H9 (cell line): ENCODE measurements at regions not wholly inside any gene's neighbourhood (a gene's known extent, or its start where the extent isn't known, plus 50 kb on each side); places are given as distances from the start of the nearest gene placed in this dataset.

ENCODE experiments used
- DNase-seq: peaks from one replicate; pipeline ENCODE4 v3.0.0-alpha.2; 2017
- H2AFZ ChIP-seq: one replicate; pipeline ENCODE4 v1.6.1; 2013; ENCODE audit warnings: mild to moderate bottlenecking, low read length, control low read depth, moderate library complexity
- H2AK5ac ChIP-seq: 2 replicates; pipeline ENCODE4 v1.6.1; 2013; ENCODE audit warnings: low read length, control low read depth, mixed read lengths; ENCODE audit not compliant: insufficient read length
- H2BK120ac ChIP-seq: one replicate; pipeline ENCODE4 v1.6.1; 2013; ENCODE audit warnings: low read depth, mild to moderate bottlenecking, low read length, control low read depth, inconsistent platforms; ENCODE audit not compliant: poor library complexity, severe bottlenecking
- H2BK12ac ChIP-seq: 2 replicates; pipeline ENCODE4 v1.6.1; 2013; ENCODE audit warnings: low read length, control low read depth, mixed read lengths, low read depth; ENCODE audit not compliant: insufficient read length
- H2BK15ac ChIP-seq: 2 replicates; pipeline ENCODE4 v1.6.1; 2013; ENCODE audit warnings: low read depth, low read length, control low read depth
- H2BK20ac ChIP-seq: one replicate; pipeline ENCODE4 v1.6.1; 2013; ENCODE audit warnings: low read depth, mild to moderate bottlenecking, low read length, control low read depth, inconsistent platforms; ENCODE audit not compliant: poor library complexity, severe bottlenecking
- H2BK5ac ChIP-seq: 2 replicates; pipeline ENCODE4 v1.6.1; 2013; ENCODE audit warnings: low read length, control low read depth, mixed read lengths; ENCODE audit not compliant: insufficient read length
- H3K14ac ChIP-seq: 2 replicates; pipeline ENCODE4 v1.6.1; 2013; ENCODE audit warnings: low read length, control low read depth; ENCODE audit not compliant: insufficient read depth
- H3K18ac ChIP-seq: 2 replicates; pipeline ENCODE4 v1.6.1; 2013; ENCODE audit warnings: low read depth, mild to moderate bottlenecking, mixed read lengths, low read length, control low read depth; ENCODE audit not compliant: insufficient read length
- H3K23ac ChIP-seq: 2 replicates; pipeline ENCODE4 v1.6.1; 2013; ENCODE audit warnings: low read length, control low read depth, mixed read lengths, low read depth; ENCODE audit not compliant: insufficient read length
- H3K23me2 ChIP-seq: 2 replicates; pipeline ENCODE4 v1.6.1; 2013; ENCODE audit warnings: low read depth, mild to moderate bottlenecking, mixed read lengths, low read length, control low read depth; ENCODE audit not compliant: insufficient read length, poor library complexity, severe bottlenecking
- H3K27ac ChIP-seq: 2 replicates; pipeline ENCODE4 v1.5.1; 2013; ENCODE audit warnings: low read length, control low read depth, mixed read lengths, low read depth; ENCODE audit not compliant: insufficient read length
- H3K27me3 ChIP-seq: 2 replicates; pipeline ENCODE4 v1.6.1; 2013; ENCODE audit warnings: low read length, control low read depth, inconsistent platforms; ENCODE audit not compliant: insufficient read depth
- H3K4ac ChIP-seq: 2 replicates; pipeline ENCODE4 v1.6.1; 2013; ENCODE audit warnings: low read depth, mild to moderate bottlenecking, control low read depth, inconsistent platforms, low read length, moderate library complexity
- H3K4me1 ChIP-seq: 2 replicates; pipeline ENCODE4 v1.6.1; 2013; ENCODE audit warnings: low read length, control low read depth, inconsistent platforms; ENCODE audit not compliant: insufficient read depth
- H3K4me2 ChIP-seq: 2 replicates; pipeline ENCODE4 v1.6.1; 2013; ENCODE audit warnings: low read length, control low read depth, mixed read lengths; ENCODE audit not compliant: insufficient read length, insufficient read depth
- H3K56ac ChIP-seq: 2 replicates; pipeline ENCODE4 v1.6.1; 2013; ENCODE audit warnings: low read depth, mild to moderate bottlenecking, mixed read lengths, low read length, control low read depth; ENCODE audit not compliant: insufficient read length
- H3K79me1 ChIP-seq: 2 replicates; pipeline ENCODE4 v1.6.1; 2013; ENCODE audit warnings: low read depth, mild to moderate bottlenecking, moderate library complexity, low read length, control low read depth, inconsistent platforms; ENCODE audit not compliant: insufficient read depth, poor library complexity, severe bottlenecking
- H3K79me2 ChIP-seq: 2 replicates; pipeline ENCODE4 v1.6.1; 2013; ENCODE audit warnings: low read length, control low read depth, inconsistent platforms; ENCODE audit not compliant: insufficient read depth
- H3K9ac ChIP-seq: 2 replicates; pipeline ENCODE4 v1.6.1; 2013; ENCODE audit warnings: low read length, control low read depth, mixed read lengths; ENCODE audit not compliant: insufficient read length; ENCODE audit errors: extremely low read depth
- H3K9me3 ChIP-seq: one replicate; pipeline ENCODE4 v1.6.1; 2013; ENCODE audit warnings: low read depth, low read length, inconsistent platforms; ENCODE audit not compliant: control insufficient read depth
- H3T11ph ChIP-seq: one replicate; pipeline ENCODE4 v1.6.1; 2013; ENCODE audit warnings: mild to moderate bottlenecking, low read length, control low read depth, inconsistent platforms
- H4K20me1 ChIP-seq: one replicate; pipeline ENCODE4 v1.6.1; 2013; ENCODE audit not compliant: control insufficient read depth, insufficient read length, insufficient read depth
- H4K5ac ChIP-seq: 2 replicates; pipeline ENCODE4 v1.6.1; 2013; ENCODE audit warnings: low read depth, mild to moderate bottlenecking, mixed read lengths, low read length, control low read depth; ENCODE audit not compliant: insufficient read length
- H4K8ac ChIP-seq: replicated peaks from 2 replicates; pipeline ENCODE4 v1.6.1; 2013; ENCODE audit warnings: low read length, control low read depth, mixed read lengths, low read depth; ENCODE audit not compliant: insufficient read length
- H4K91ac ChIP-seq: 2 replicates; pipeline ENCODE4 v1.6.1; 2013; ENCODE audit warnings: low read depth, mild to moderate bottlenecking, moderate library complexity, mixed read lengths, low read length, control low read depth; ENCODE audit not compliant: insufficient read length
- H3K27ac Mint-ChIP-seq, 3 experiments: 2 replicates in 2 of 3; 3 replicates in 1 of 3; pipeline ENCODE4 v1.8.0; 2020 to 2021; ENCODE audit warnings: mixed read lengths in 3 of 3, mild to moderate bottlenecking in 1 of 3, moderate library complexity in 1 of 3
- H3K27me3 Mint-ChIP-seq: 2 replicates; pipeline ENCODE4 v1.8.0; 2021; ENCODE audit warnings: low read depth, mild to moderate bottlenecking, moderate library complexity, mixed read lengths
- H3K36me3 Mint-ChIP-seq, 3 experiments: 2 replicates in 2 of 3; 3 replicates in 1 of 3; pipeline ENCODE4 v1.8.0; 2020 to 2021; ENCODE audit warnings: low read depth in 3 of 3, mixed read lengths in 3 of 3; ENCODE audit not compliant: insufficient read depth in 1 of 3
- H3K4me1 Mint-ChIP-seq, 2 experiments: 2 replicates each; pipeline ENCODE4 v1.8.0; 2020; ENCODE audit warnings: mixed read lengths in 2 of 2
- H3K4me3 Mint-ChIP-seq, 2 experiments: 2 replicates in 1 of 2; 3 replicates in 1 of 2; pipeline ENCODE4 v1.8.0; 2020 to 2021; ENCODE audit warnings: mild to moderate bottlenecking in 2 of 2, mixed read lengths in 2 of 2, moderate library complexity in 1 of 2
- H3K9me3 Mint-ChIP-seq, 2 experiments: 2 replicates in 1 of 2; 3 replicates in 1 of 2; pipeline ENCODE4 v1.8.0; 2020; ENCODE audit warnings: mild to moderate bottlenecking in 2 of 2, mixed read lengths in 2 of 2, moderate library complexity in 1 of 2
- CTCF ChIP-seq: fragments of 200-600 bp; sonication (generic); conservative IDR thresholded peaks from 3 replicates; pipeline ENCODE4 v1.8.0; 2021; ENCODE audit warnings: antibody characterized with exemption, mild to moderate bottlenecking
- WGBS: extraction: QIAGEN DNeasy Blood & Tissue Kit; methylation state at CpG from one replicate; pipeline ENCODE4 v1.1.7; 2013; ENCODE audit warnings: missing lambda C conversion rate, low lambda C conversion rate, mixed read lengths; ENCODE audit not compliant: insufficient read length; ENCODE audit errors: extremely low coverage; 5-methylcytosine and 5-hydroxymethylcytosine counted together

GRCh38 chr3:147793841-147794240 lies 384.7 kb downstream of the ZIC1 start:
- Mint-ChIP-seq H3K9me3 (no peaks in the 10 kb centered on the region), H3K4me3 (no peak overlapping the region), H3K4me1 (no peaks in the 10 kb centered on the region), H3K27me3 (no peaks in the 10 kb centered on the region), H3K36me3 (no peaks in the 10 kb centered on the region), H3K27ac (no peak overlapping the region)
- Histone ChIP-seq H2AFZ (no peak overlapping the region), H3K4ac (no peak overlapping the region), H3K18ac (no peak overlapping the region), H4K8ac (no peak overlapping the region), H3K27ac (no peak overlapping the region), H4K91ac (no peak overlapping the region), H3K4me2 (no peak overlapping the region), H3K23me2 (no peaks in the 10 kb centered on the region), H3K79me1 (no peaks in the 10 kb centered on the region), H3K14ac (no peak overlapping the region), H3K23ac (no peak overlapping the region), H3K79me2 (no peaks in the 10 kb centered on the region), H4K5ac (no peak overlapping the region), H2AK5ac (no peak overlapping the region), H3K9me3 (no peaks in the 10 kb centered on the region), H2BK20ac (no peak overlapping the region), H2BK5ac (no peak overlapping the region), H2BK12ac (no peak overlapping the region), H3K27me3 (no peaks in the 10 kb centered on the region), H3T11ph (no peak overlapping the region), H2BK15ac (no peak overlapping the region), H4K20me1 (no peaks in the 10 kb centered on the region), H3K4me1 (no peaks in the 10 kb centered on the region), H3K9ac (no peak overlapping the region), H3K56ac (no peak overlapping the region), H2BK120ac (no peak overlapping the region)
- TF ChIP-seq CTCF, result no peak
- no peak for DNase-seq
- WGBS, result no CpG with 5 or more reads among the region's 2 CpGs
